ENCODE measurements at regions not wholly inside any gene's neighbourhood (a gene's known extent, or its start where the extent isn't known, plus 50 kb on each side); places are given as distances from the start of the nearest gene placed in this dataset.

DNA sequence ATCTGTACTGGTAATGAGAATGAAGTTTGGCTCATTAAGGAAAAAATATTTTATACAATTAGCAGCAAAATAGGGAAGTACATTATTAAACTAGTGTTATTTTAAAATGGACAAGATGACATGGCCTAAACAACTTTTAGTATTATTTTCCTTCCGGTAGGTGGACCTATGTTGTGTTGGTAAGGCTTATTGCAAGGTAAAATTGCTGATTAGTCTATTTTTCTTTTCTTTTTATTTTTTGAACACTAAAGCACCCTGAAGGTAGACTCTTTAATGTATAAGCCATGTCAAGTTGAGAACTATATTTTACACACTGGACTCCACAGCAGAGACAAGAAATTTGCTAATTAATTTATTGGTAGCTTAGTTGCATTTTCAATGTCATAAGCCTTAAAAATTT is 239.5 kb upstream of the POT1 start:
- Histone ChIP-seq H3K4me1 (ENCODE audit: insufficient read depth, poor library complexity, severe bottlenecking) (no peaks in the 10 kb centered on the region), H3K36me3 (ENCODE audit: low read depth) (no peaks in the 10 kb centered on the region), H3K9me3 (ENCODE audit: severe bottlenecking) (no peaks in the 10 kb centered on the region), H3K27ac (ENCODE audit: poor library complexity, severe bottlenecking) (no peak overlapping the region), H3K27me3 (ENCODE audit: insufficient read depth, poor library complexity, severe bottlenecking) (no peaks in the 10 kb centered on the region), H3K4me3 (ENCODE audit: severe bottlenecking) (no peak overlapping the region)
- DNase-seq (ENCODE audit: low spot score) (no peak), ATAC-seq (ENCODE audit: low read depth) (no peak)
- no peak for TF ChIP-seq CTCF (IDR thresholded peaks at IDR 0.05; ENCODE audit: poor library complexity, severe bottlenecking)

GRCh38 chr7:125154930-125155329 is 225.3 kb upstream of the POT1 start:
- Histone ChIP-seq H3K4me1 (ENCODE audit: insufficient read depth, poor library complexity, severe bottlenecking) (no peaks in the 10 kb centered on the region), H3K27ac (ENCODE audit: poor library complexity, severe bottlenecking) (no peak overlapping the region), H3K27me3 (ENCODE audit: insufficient read depth, poor library complexity, severe bottlenecking) (no peaks in the 10 kb centered on the region), H3K36me3 (ENCODE audit: low read depth) (no peaks in the 10 kb centered on the region), H3K9me3 (ENCODE audit: severe bottlenecking) (no peaks in the 10 kb centered on the region), H3K4me3 (ENCODE audit: severe bottlenecking) (no peak overlapping the region)
- no peak for ATAC-seq (ENCODE audit: low read depth)
- TF ChIP-seq CTCF (IDR thresholded peaks at IDR 0.05; ENCODE audit: poor library complexity, severe bottlenecking), result no peak
- DNase-seq (ENCODE audit: low spot score), result no peak

- no peak for TF ChIP-seq CTCF (IDR thresholded peaks at IDR 0.05; ENCODE audit: poor library complexity, severe bottlenecking)
- Histone ChIP-seq H3K9me3 (ENCODE audit: severe bottlenecking) (no peaks in the 10 kb centered on the region), H3K36me3 (ENCODE audit: low read depth) (no peaks in the 10 kb centered on the region), H3K27ac (ENCODE audit: poor library complexity, severe bottlenecking) (no peak overlapping the region), H3K4me3 (ENCODE audit: severe bottlenecking) (no peak overlapping the region), H3K4me1 (ENCODE audit: insufficient read depth, poor library complexity, severe bottlenecking) (no peaks in the 10 kb centered on the region), H3K27me3 (ENCODE audit: insufficient read depth, poor library complexity, severe bottlenecking) (no peaks in the 10 kb centered on the region)
- ATAC-seq (ENCODE audit: low read depth) (no peak), DNase-seq (ENCODE audit: low spot score) (no peak)
Observed at GRCh38 chr7:125149151-125149550, 219.5 kb upstream of the POT1 start.

- Histone ChIP-seq H3K9me3 (ENCODE audit: severe bottlenecking) (no peaks in the 10 kb centered on the region), H3K36me3 (ENCODE audit: low read depth) (no peaks in the 10 kb centered on the region), H3K27ac (ENCODE audit: poor library complexity, severe bottlenecking) (no peak overlapping the region), H3K4me1 (ENCODE audit: insufficient read depth, poor library complexity, severe bottlenecking) (no peaks in the 10 kb centered on the region), H3K4me3 (ENCODE audit: severe bottlenecking) (no peak overlapping the region), H3K27me3 (ENCODE audit: insufficient read depth, poor library complexity, severe bottlenecking) (no peaks in the 10 kb centered on the region)
- ATAC-seq (ENCODE audit: low read depth), result peak; percentile 67
- DNase-seq (ENCODE audit: low spot score), result no peak
- TF ChIP-seq CTCF (IDR thresholded peaks at IDR 0.05; ENCODE audit: poor library complexity, severe bottlenecking), result no peak
Observed at GRCh38 chr7:125147047-125147446, 217.4 kb upstream of the POT1 start.

GRCh38 chr7:125136755-125137532 is 207.3 kb upstream of the POT1 start:
- Histone ChIP-seq H3K9me3 (ENCODE audit: severe bottlenecking) (no peaks in the 10 kb centered on the region), H3K27me3 (ENCODE audit: insufficient read depth, poor library complexity, severe bottlenecking) (no peaks in the 10 kb centered on the region), H3K4me3 (ENCODE audit: severe bottlenecking) (no peak overlapping the region), H3K36me3 (ENCODE audit: low read depth) (no peaks in the 10 kb centered on the region), H3K4me1 (ENCODE audit: insufficient read depth, poor library complexity, severe bottlenecking) (peaks cover 22% of the 10 kb centered on the region), H3K27ac (ENCODE audit: poor library complexity, severe bottlenecking) (peak overlapping the region; percentile 80)
- DNase-seq (ENCODE audit: low spot score) (no peak), ATAC-seq (ENCODE audit: low read depth) (peak; percentile 87)
- no peak for TF ChIP-seq CTCF (IDR thresholded peaks at IDR 0.05; ENCODE audit: poor library complexity, severe bottlenecking)
